ENCODE measurements at regions not wholly inside any gene's neighbourhood (a gene's known extent, or its start where the extent isn't known, plus 50 kb on each side); places are given as distances from the start of the nearest gene placed in this dataset.

- TF ChIP-seq PREB (CRISPR knock-in tag; IDR thresholded peaks at IDR 0.05) = no peak
These were observed 251.4 kb downstream of the JRKL start (continued) for GRCh38 chr11:96641261-96641660.

GRCh38 chr11:96642583-96642982 lies 252.8 kb downstream of the JRKL start:
- in situ Hi-C loops (cut with MboI) = no loop called here
- ChIA-PET POLR2A (no interaction called here), CTCF (ENCODE audit: low intra/inter-chr PET ratio) (no interaction called here)
- no peaks in the 10 kb centered on the region for H3K36me3 ChIP-seq (ENCODE audit: control insufficient read depth, insufficient read depth, low read length)
- H4K20me1 ChIP-seq (replicated peaks; ENCODE audit: control insufficient read depth, insufficient read depth, low read length) = no peaks in the 10 kb centered on the region
- H2AFZ ChIP-seq (ENCODE audit: low read depth, low read length) = peak overlapping the region; percentile 10; the same call in 1 of the 2 replicates
- H3K4me1 ChIP-seq (replicated peaks in 1 of 2; ENCODE audit: control insufficient read depth in 2 of 2, insufficient read depth in 2 of 2, low read length in 2 of 2) = peaks cover 0 to 6% of the 10 kb centered on the region in 2 experiments; a peak in 2 of 5 replicates
- TF ChIP-seq C11orf30 (IDR thresholded peaks at IDR 0.05; ENCODE audit: low read depth) (peak; percentile 40; the same call in 1 of the 2 replicates), COPS2 (conservative IDR thresholded peaks at IDR 0.05) (no peak), MAFK (IDR thresholded peaks at IDR 0.05; ENCODE audit: low read length) (peak; percentile 20; the same call in 1 of the 2 replicates), ZNF316 (IDR thresholded peaks at IDR 0.05) (peak; percentile 76), KAT8 (IDR thresholded peaks at IDR 0.05; ENCODE audit: low read depth) (no peak), POLR2H (tag; IDR thresholded peaks at IDR 0.05; ENCODE audit: low read depth) (no peak), TBL1XR1 (IDR thresholded peaks at IDR 0.05; ENCODE audit: low read length in 2 of 2) (no peak), ZKSCAN1 (IDR thresholded peaks at IDR 0.05; ENCODE audit: low read depth, low read length) (no peak), BRF1 (IDR thresholded peaks at IDR 0.05; ENCODE audit: borderline replicate concordance, extremely low read depth, insufficient read length) (no peak), PHF8 (IDR thresholded peaks at IDR 0.05; ENCODE audit: borderline replicate concordance, low read length) (no peak), MAFF (IDR thresholded peaks at IDR 0.05; ENCODE audit: low read length) (peak; percentile 65)
- no peak for DNase-seq (ENCODE audit: extremely low read depth in 1 of 4, low spot score in 3 of 4)
- BruUV-seq (replicated peaks) = no TSS peak
- no peak overlapping the region for H3K4me2 ChIP-seq (ENCODE audit: insufficient read depth, low read length)
- ATAC-seq = no peak
- FAIRE-seq = no peak
- no peaks in the 10 kb centered on the region for H3K9me1 ChIP-seq (ENCODE audit: control insufficient read depth, insufficient read depth, low read length)
- H3K79me2 ChIP-seq (ENCODE audit: control insufficient read depth, insufficient read depth, low read length) = no peaks in the 10 kb centered on the region
- no peak overlapping the region for H3K4me3 ChIP-seq
- H3K27ac ChIP-seq (ENCODE audit: extremely low read depth, low read depth, low read length) = no peak overlapping the region
- peaks cover 5% of the 10 kb centered on the region for H3K9me3 ChIP-seq (replicated peaks; ENCODE audit: control insufficient read depth, insufficient read depth, low read depth, low read length)
- no peaks in the 10 kb centered on the region for H3K27me3 ChIP-seq (ENCODE audit: control insufficient read depth in 2 of 2, insufficient read depth in 2 of 2, low read length in 2 of 2)
- intact Hi-C loops (cut with micrococcal nuclease) = no loop called here
- 44% methylated on average over 1 of the region's 1 CpG for WGBS (ENCODE audit: insufficient coverage, low coverage, missing lambda C conversion rate)
- no peak overlapping the region for H3K9ac ChIP-seq (ENCODE audit: insufficient read depth in 1 of 2, low read depth in 2 of 2, low read length in 2 of 2)

All from K562 (cell line).